ENCODE measurements at regions not wholly inside any gene's neighbourhood (a gene's known extent, or its start where the extent isn't known, plus 50 kb on each side); places are given as distances from the start of the nearest gene placed in this dataset.
"Not testable (repeated sequence)": the region's sequence is repeated elsewhere in the genome, so short reads cannot be mapped to it uniquely, and the experiment has no call there.

DNA sequence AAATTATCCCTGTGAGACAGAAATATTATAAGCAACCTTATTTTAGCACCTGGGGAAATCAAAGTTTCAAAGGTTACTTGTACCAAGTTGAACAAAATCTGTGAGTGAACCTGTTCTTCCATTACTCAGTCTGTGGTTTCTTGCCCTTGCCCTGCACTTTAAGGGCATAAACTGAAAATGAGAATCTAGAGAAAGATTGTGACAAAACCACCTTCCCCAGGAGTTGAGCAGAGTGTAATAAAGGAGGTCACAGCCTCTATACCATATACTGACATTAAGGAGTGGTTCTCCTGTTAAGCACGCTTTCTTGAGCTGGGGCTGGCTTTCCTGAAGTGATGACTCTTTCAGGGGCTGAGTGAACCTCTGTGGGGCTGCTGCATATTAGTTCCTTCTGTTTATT lies 143.4 kb downstream of the PDCD6IP start:
- TF ChIP-seq, protein P1, sequence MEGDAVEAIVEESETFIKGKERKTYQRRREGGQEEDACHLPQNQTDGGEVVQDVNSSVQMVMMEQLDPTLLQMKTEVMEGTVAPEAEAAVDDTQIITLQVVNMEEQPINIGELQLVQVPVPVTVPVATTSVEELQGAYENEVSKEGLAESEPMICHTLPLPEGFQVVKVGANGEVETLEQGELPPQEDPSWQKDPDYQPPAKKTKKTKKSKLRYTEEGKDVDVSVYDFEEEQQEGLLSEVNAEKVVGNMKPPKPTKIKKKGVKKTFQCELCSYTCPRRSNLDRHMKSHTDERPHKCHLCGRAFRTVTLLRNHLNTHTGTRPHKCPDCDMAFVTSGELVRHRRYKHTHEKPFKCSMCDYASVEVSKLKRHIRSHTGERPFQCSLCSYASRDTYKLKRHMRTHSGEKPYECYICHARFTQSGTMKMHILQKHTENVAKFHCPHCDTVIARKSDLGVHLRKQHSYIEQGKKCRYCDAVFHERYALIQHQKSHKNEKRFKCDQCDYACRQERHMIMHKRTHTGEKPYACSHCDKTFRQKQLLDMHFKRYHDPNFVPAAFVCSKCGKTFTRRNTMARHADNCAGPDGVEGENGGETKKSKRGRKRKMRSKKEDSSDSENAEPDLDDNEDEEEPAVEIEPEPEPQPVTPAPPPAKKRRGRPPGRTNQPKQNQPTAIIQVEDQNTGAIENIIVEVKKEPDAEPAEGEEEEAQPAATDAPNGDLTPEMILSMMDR (IDR thresholded peaks at IDR 0.05; ENCODE audit: insufficient read depth, missing control alignments) = no peak
- FAIRE-seq (no peak), DNase-seq (ENCODE audit: insufficient read length, low spot score) (no peak)

- DNase-seq (ENCODE audit: insufficient read length, low spot score) (no peak), FAIRE-seq (no peak)
- TF ChIP-seq, protein P1 (IDR thresholded peaks at IDR 0.05; ENCODE audit: insufficient read depth, missing control alignments) = no peak
Observed at GRCh38 chr3:33942483-33943150, 144.2 kb downstream of the PDCD6IP start.

DNA sequence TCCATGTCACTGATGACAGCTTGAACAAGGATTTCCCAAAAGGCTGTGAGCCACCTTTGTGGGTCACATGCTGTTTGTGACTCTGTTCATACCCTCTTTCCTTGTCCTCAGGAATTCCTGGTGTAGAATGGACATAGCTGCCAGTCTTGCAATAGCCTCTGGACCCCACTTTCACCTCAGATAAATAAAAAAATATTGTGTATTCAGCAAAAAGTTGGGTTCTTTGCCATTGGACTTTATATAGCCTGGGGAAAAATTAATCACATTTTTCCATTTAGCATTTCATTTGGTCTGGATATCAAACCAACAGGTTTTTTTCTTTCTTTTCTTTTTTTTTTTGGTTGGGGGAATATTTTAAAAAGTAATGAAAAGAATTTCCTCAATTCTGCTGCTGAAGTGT lies 144.8 kb downstream of the PDCD6IP start:
- DNase-seq (ENCODE audit: insufficient read length, low spot score) = no peak
- TF ChIP-seq, protein P1 (IDR thresholded peaks at IDR 0.05; ENCODE audit: insufficient read depth, missing control alignments) = no peak
- FAIRE-seq = no peak

GRCh38 chr3:33946612-33947011 lies 148.2 kb downstream of the PDCD6IP start:
- not testable (repeated sequence) for FAIRE-seq; DNase-seq (ENCODE audit: insufficient read length, low spot score)

DNA sequence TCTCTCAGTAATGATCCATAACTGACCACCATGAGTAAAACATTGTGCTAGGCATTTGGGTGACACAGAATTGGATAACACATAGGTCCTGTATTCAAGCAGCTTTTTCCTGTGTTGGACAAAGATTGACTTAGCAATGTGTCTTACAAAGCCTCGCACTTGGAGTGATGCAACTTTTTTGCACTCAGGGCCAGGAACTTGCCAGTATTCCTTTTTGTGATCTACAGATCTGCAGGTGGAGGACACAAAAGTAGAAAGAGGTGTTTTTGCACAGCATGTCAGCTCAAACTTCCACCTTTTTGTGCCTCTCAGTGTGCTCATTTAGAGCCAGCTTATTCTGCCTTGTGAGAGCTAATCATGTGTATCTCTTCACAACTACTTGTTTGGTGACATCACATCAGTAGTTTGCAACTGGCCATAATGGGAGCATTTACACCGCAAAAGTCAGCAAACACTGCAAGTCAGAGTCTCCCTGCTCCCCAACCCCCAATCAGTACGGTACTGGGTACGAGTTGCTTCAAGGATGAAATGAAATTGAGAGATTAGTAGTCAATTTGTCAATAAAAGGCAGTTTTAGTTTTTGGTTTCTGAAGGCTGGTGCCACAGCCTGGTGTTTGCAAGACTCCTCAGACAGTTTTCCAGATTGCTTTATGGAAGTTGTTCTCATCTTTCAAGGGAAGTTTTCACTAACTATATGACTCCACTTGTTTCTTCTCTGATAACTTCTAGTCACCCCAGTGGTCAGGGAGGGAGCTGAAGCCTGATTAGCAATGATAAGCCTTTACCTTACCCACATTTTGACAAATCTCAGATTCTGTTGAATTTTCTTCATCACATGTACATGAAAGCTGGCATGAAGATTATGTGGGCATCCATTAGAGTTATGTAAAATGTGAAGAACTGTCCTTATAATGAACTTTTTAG lies 149.1 kb downstream of the PDCD6IP start:
- DNase-seq (ENCODE audit: insufficient read length, low spot score) = no peak

GRCh38 chr3:33949074-33949473 lies 150.6 kb downstream of the PDCD6IP start:
- TF ChIP-seq, protein P1 (IDR thresholded peaks at IDR 0.05; ENCODE audit: insufficient read depth, missing control alignments) = no peak
- FAIRE-seq (no peak), DNase-seq (ENCODE audit: insufficient read length, low spot score) (no peak)

More for the DNA sequence above, 149.1 kb downstream of the PDCD6IP start:
- TF ChIP-seq, protein P1 (IDR thresholded peaks at IDR 0.05; ENCODE audit: insufficient read depth, missing control alignments) = no peak
- FAIRE-seq = no peak

DNA sequence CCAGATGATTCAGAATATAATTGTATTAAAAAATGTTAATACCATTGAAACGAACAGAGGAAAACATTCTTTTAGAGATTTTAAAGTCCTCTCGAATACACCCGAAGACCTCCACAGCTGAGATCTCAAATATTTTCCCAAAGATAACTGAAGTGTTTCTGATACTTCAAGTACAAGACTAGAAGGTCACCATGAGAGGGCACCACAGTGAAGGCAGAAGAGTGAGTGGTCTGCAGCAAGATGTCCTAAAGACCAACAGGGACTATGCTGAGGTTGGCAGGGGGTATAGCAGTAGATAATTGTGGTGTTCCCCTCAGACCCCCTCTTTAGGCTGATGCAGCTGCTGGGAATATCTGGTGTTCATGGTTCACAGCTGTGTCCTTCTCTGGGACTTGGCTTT lies 156.5 kb downstream of the PDCD6IP start:
- TF ChIP-seq, protein P1 (IDR thresholded peaks at IDR 0.05; ENCODE audit: insufficient read depth, missing control alignments) = no peak
- DNase-seq (ENCODE audit: insufficient read length, low spot score) (no peak), FAIRE-seq (peak; percentile 63)

Data from D721Med (cell line).